NCI-H748 (cell line): ENCODE measurements at regions not wholly inside any gene's neighbourhood (a gene's known extent, or its start where the extent isn't known, plus 50 kb on each side); places are given as distances from the start of the nearest gene placed in this dataset.

ENCODE experiments used
- DNase-seq: peaks from one replicate; lab custom pipeline; 2025; ENCODE audit not compliant: unreplicated experiment; lab: John Stamatoyannopoulos, UW

DNA sequence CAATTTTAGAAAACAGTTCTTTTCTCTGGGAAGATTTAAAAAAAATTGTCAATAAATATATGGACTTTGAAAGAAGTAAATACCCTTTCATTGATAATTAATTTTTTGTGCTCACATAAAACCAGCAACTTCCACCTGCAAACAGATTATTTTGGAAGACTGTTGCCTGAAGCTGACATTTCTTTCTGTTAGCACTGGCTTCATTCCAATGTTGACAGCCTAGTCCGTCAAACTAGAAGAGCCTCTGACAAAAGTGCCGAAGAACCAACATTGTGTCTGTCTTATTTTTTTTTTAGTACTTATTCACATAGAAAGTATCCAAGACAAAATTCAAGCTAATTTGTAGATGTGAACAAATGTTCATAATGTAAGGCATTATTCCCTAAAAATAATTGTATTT lies 108.6 kb upstream of the TMEM161B start:
- no peak for DNase-seq

DNA sequence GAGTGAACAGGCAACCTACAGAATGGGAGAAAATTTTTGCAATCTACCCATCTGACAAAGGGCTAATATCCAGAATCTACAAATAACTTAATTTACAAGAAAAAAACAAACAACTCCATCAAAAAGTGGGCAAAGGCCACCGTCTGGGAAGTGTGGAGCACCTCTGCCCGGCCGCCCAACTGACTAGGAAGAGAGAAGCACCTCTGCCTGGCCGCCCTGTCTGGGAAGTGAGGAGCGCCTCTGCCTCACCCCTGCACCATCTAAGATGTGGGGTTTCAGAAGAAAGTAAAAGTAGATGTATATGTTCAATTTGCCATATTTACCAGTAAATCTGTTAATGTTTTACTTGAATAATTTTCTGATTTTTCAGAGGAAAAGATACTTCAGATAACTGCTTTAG lies 108.1 kb upstream of the TMEM161B start:
- DNase-seq = no peak

DNA sequence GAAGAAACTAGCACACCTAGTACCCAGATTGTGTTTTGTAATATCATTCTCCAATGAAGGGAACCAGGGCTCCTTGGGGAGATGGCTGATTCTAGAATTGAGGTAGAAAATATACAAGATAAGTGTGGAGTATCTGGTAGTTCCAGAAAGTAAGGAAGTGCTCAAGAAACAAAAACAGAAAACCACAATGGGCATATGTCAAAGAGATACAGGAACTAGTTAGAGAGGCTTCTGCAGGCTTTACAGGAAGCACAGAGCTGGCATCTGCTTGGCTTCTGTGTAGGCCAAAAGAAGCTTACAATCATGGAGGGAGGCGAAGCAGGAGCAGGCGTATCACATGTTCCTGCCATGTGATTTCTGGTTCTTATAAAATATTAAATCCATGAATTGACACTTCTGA lies 105.7 kb upstream of the TMEM161B start:
- no peak for DNase-seq

DNA sequence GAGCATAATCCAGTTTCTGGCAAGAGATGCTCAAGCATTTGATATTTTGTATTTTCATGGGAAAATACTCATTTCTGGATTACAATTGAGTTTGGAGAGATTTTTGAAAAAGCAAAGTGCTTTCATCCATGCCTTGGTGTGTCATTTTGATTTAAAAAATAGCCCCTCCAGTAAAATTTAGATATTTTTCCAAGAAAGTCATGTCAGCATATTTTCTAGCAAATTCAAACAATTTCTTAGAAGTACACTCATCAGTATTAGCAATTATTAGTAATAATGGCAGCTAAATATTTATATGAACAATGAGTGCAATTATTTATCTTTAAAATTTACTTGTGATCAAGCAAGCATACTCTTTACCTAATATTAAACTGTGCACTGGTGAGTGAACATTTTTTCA lies 102.2 kb upstream of the TMEM161B start:
- DNase-seq = no peak

DNA sequence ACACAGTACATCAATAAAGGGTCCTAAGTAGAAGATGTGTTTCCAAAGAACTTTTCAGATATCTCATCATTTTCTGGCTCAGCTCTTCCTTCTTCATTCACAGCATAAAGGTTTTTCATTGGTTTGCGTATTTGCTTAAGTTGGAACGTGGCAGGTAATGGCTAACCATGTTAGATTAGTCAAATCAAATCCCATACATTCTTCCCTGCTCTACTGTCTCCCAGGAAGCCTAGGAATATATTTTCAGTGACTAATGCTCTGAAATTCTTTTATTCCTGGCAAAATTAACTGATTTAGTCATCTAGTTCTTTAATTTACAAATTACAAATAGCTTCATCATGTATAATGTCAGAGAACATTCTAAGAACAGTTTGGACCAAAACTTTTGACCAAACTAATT lies 99.6 kb upstream of the TMEM161B start:
- DNase-seq = no peak

DNA sequence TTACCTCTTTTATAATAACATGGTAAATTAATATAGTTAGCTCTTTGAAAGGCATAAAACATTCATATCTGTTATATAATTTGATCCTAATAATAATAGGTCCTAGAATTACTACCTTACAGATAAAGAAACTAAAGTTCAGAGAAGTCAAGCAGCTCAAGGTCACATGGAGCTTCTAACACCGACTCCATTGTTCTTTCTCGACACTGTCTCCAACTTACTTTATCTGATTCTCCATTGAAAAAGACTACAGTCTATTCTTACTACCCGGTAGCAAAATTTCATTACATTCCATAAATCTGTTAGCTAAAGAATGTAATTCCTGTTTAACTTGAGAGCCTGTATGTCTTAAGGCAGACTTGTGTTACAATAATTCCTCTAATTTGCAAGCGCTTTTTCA lies 96.3 kb upstream of the TMEM161B start:
- no peak for DNase-seq

DNA sequence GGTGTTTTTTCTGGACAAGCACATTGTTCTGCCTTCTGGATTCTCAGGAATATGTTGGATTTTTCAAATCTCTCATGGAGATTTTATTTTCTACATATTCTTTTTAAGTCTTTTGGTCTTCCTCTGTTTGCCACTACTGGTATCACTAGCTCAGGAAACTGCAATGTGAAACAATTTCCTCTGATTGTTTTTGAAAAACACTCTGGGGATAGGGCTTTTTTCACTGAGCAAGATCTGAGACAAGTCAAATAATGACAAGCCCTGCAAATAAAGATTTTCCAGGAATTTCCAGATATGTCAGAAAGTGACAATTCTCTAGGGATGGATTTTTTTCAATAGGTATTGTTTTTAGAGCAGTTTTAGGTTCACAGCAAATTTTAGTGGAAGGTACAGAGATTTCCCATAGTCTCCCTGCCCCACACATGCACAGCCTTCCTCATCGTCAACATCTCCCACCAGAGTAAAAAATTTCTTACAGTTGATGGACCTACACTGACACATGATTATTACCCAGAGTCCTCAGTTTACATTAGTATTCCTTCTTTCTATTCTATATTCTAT lies 86.9 kb upstream of the TMEM161B start:
- DNase-seq = no peak

DNA sequence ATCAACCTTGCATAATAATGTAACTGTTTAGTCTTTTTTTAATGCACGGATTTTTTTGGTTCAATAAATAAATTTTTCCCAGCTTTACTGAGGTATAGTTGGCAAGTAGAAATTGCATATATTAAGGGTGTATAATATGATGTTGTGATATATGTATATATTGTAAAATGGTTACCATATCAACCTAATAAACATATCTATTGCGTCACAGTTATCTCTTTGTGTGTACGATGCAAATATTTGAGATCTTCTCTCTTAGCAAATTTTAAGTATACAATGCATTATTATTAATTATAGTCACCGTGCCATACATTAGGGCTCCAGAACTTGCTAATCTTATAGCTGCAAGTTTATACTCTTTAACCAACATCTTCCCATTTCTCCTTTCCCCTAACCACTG lies 57.2 kb upstream of the TMEM161B start:
- DNase-seq = no peak

DNA sequence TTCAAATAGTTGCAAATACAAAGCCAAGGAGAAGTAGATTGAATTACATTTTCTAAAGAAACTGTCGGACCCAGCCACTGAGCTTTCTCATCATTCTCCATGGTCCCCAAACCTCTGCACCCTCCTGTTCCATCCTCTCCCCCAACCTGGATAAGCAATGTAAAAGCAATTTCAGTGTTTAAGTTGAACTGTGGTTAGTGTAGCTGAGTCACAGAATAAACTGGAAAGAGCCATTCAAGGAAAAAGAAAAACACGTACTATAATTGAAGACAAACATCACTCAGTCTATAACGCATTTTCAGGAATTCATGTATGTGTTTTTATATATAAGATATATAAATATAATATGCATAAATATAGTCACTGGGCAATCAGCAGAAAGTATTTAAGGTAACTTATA lies 54.1 kb upstream of the TMEM161B start:
- DNase-seq = no peak
